ENCODE measurements at regions not wholly inside any gene's neighbourhood (a gene's known extent, or its start where the extent isn't known, plus 50 kb on each side); places are given as distances from the start of the nearest gene placed in this dataset.
"Not testable (repeated sequence)": the region's sequence is repeated elsewhere in the genome, so short reads cannot be mapped to it uniquely, and the experiment has no call there.

GRCh38 chr7:149604521-149604920 is 106.9 kb upstream of the ZNF746 start:
- DNase-seq = no peak

- DNase-seq = not testable (repeated sequence)
Observed at GRCh38 chr7:149600669-149601330, 103.2 kb upstream of the ZNF746 start.

- DNase-seq = peak in 1 of 4 experiments; percentile 12
Observed at GRCh38 chr7:149599636-149600206, 102.1 kb upstream of the ZNF746 start.

GRCh38 chr7:149598721-149599308 is 101.2 kb upstream of the ZNF746 start:
- peak in 3 of 4 experiments; percentile 16 to 34 (median 24) for DNase-seq

- DNase-seq = not testable (repeated sequence)
Observed at GRCh38 chr7:149597789-149598188, 100.2 kb upstream of the ZNF746 start.

GRCh38 chr7:149595541-149595940 is 97.9 kb upstream of the ZNF746 start:
- no peak for DNase-seq

- no peak for DNase-seq
Observed at GRCh38 chr7:149595078-149595477, 97.5 kb upstream of the ZNF746 start.

GRCh38 chr7:149588930-149589329 is 91.3 kb upstream of the ZNF746 start:
- no peak for DNase-seq

- DNase-seq = no peak
Observed at GRCh38 chr7:149586646-149587645, 89.3 kb upstream of the ZNF746 start.

GRCh38 chr7:149584530-149584929 is 86.9 kb upstream of the ZNF746 start:
- DNase-seq = no peak

GRCh38 chr7:149584009-149584408 is 86.4 kb upstream of the ZNF746 start:
- no peak for DNase-seq

- DNase-seq = no peak
Observed at GRCh38 chr7:149580328-149580727, 82.7 kb upstream of the ZNF746 start.

GRCh38 chr7:149579365-149579764 is 81.8 kb upstream of the ZNF746 start:
- DNase-seq = not testable (repeated sequence)

- not testable (repeated sequence) for DNase-seq
Observed at GRCh38 chr7:149574428-149574827, 76.8 kb upstream of the ZNF746 start.

- DNase-seq = peak in 2 of 4 experiments; percentile 24 to 29
Observed at GRCh38 chr7:149573519-149573918, 75.9 kb upstream of the ZNF746 start.

GRCh38 chr7:149572920-149573319 is 75.3 kb upstream of the ZNF746 start:
- DNase-seq = not testable (repeated sequence)

- DNase-seq = no peak
Observed at GRCh38 chr7:149570784-149571183, 73.2 kb upstream of the ZNF746 start.

- DNase-seq = no peak
Observed at GRCh38 chr7:149569726-149570422, 72.3 kb upstream of the ZNF746 start.

- DNase-seq = peak in 1 of 4 experiments; percentile 9
Observed at GRCh38 chr7:149569025-149569725, 71.6 kb upstream of the ZNF746 start.

- no peak for DNase-seq
Observed at GRCh38 chr7:149568218-149568617, 70.6 kb upstream of the ZNF746 start.

GRCh38 chr7:149566103-149566502 is 68.5 kb upstream of the ZNF746 start:
- DNase-seq = no peak

- DNase-seq = no peak
Observed at GRCh38 chr7:149565096-149565382, 67.4 kb upstream of the ZNF746 start.

All from suppressor macrophage (primary cell).